WTC11 (cell line): ENCODE measurements at regions not wholly inside any gene's neighbourhood (a gene's known extent, or its start where the extent isn't known, plus 50 kb on each side); places are given as distances from the start of the nearest gene placed in this dataset.

Experiments
- ATAC-seq: fragments of 200-7000 bp; cut with Tn5 transposase; 2 replicates; pipeline ENCODE4 v1.10.0; 2021; ENCODE audit warnings: mild to moderate bottlenecking, moderate library complexity
- CTCF ChIA-PET: fragments of 300-600 bp; sonication (Branson Sonifier 250); formaldehyde crosslinking; loops from one replicate; lab custom pipeline; 2021; ENCODE audit warnings: antibody characterized with exemption; lab: Charles Lee
- POLR2A ChIA-PET: fragments of 350-600 bp; sonication (Branson Sonifier 250); formaldehyde crosslinking; loops from one replicate; lab custom pipeline; 2021; ENCODE audit warnings: antibody characterized with exemption; lab: Charles Lee
- DNase-seq: peaks from one replicate; pipeline ENCODE4 v3.0.0; 2021; ENCODE audit warnings: low spot score
- H3K27ac Mint-ChIP-seq: 2 replicates; pipeline ENCODE4 v1.8.0; 2021; ENCODE audit warnings: mixed read lengths
- H3K27me3 Mint-ChIP-seq: 2 replicates; pipeline ENCODE4 v1.8.0; 2021; ENCODE audit warnings: low read depth, mild to moderate bottlenecking, moderate library complexity, mixed read lengths
- H3K36me3 Mint-ChIP-seq: 2 replicates; pipeline ENCODE4 v1.8.0; 2021; ENCODE audit warnings: mixed read lengths
- H3K4me1 Mint-ChIP-seq: 2 replicates; pipeline ENCODE4 v1.8.0; 2022; ENCODE audit warnings: mixed read lengths
- H3K4me3 Mint-ChIP-seq: 2 replicates; pipeline ENCODE4 v1.8.0; 2021; ENCODE audit warnings: mild to moderate bottlenecking, moderate library complexity, mixed read lengths
- H3K9me3 Mint-ChIP-seq: 2 replicates; pipeline ENCODE4 v1.8.0; 2021; ENCODE audit warnings: mixed read lengths
- ESRRA ChIP-seq: sonication (generic); formaldehyde crosslinking; IDR thresholded peaks from 2 replicates; pipeline ENCODE4 v1.8.1; 2022; ENCODE audit warnings: mild to moderate bottlenecking, missing genetic modification reagents, borderline replicate concordance
- GABPB1 ChIP-seq: sonication (generic); formaldehyde crosslinking; IDR thresholded peaks from 2 replicates; pipeline ENCODE4 v1.8.1; 2023; ENCODE audit warnings: mild to moderate bottlenecking, missing genetic modification reagents
- JUN ChIP-seq: sonication (generic); formaldehyde crosslinking; IDR thresholded peaks from 2 replicates; pipeline ENCODE4 v1.8.0; 2023; ENCODE audit warnings: mild to moderate bottlenecking, missing genetic modification reagents
- KAT7 ChIP-seq: sonication (generic); formaldehyde crosslinking; IDR thresholded peaks from 2 replicates; pipeline ENCODE4 v1.8.1; 2023; ENCODE audit warnings: missing genetic modification reagents, mild to moderate bottlenecking, borderline replicate concordance
- MYBL2 ChIP-seq: sonication (generic); formaldehyde crosslinking; IDR thresholded peaks from 2 replicates; pipeline ENCODE4 v1.8.1; 2023; ENCODE audit warnings: mild to moderate bottlenecking, moderate library complexity, missing genetic modification reagents
- TEAD4 ChIP-seq: sonication (generic); formaldehyde crosslinking; IDR thresholded peaks from 2 replicates; pipeline ENCODE4 v1.8.0; 2022; ENCODE audit warnings: mild to moderate bottlenecking, missing genetic modification reagents
- ZNF232 ChIP-seq: sonication (generic); formaldehyde crosslinking; IDR thresholded peaks from 2 replicates; pipeline ENCODE4 v1.8.0; 2022; ENCODE audit warnings: mild to moderate bottlenecking, missing genetic modification reagents
- ZNF396 ChIP-seq: fragments of 250-450 bp; sonication (Bioruptor Pico); IDR thresholded peaks from 2 replicates; pipeline ENCODE4 v1.8.0; 2021; ENCODE audit warnings: mild to moderate bottlenecking, moderate library complexity, borderline replicate concordance
- TF ChIP-seq, protein P1 (sequence below): fragments of 250-450 bp; sonication (Bioruptor Pico); IDR thresholded peaks from 2 replicates; pipeline ENCODE4 v1.9.0; 2021; ENCODE audit warnings: mild to moderate bottlenecking
- TF ChIP-seq, protein P2 (sequence below): sonication (generic); formaldehyde crosslinking; IDR thresholded peaks from 2 replicates; pipeline ENCODE4 v1.8.1; 2023; ENCODE audit warnings: mild to moderate bottlenecking, missing genetic modification reagents
- TF ChIP-seq, protein P3 (sequence below): sonication (generic); formaldehyde crosslinking; conservative IDR thresholded peaks from 2 replicates; pipeline ENCODE4 v1.8.1; 2023; ENCODE audit warnings: mild to moderate bottlenecking, low read depth, missing genetic modification reagents, moderate library complexity
- TF ChIP-seq, protein P4 (sequence below): sonication (generic); formaldehyde crosslinking; IDR thresholded peaks from 2 replicates; pipeline ENCODE4 v1.8.0; 2023; ENCODE audit warnings: mild to moderate bottlenecking, missing genetic modification reagents

DNA sequence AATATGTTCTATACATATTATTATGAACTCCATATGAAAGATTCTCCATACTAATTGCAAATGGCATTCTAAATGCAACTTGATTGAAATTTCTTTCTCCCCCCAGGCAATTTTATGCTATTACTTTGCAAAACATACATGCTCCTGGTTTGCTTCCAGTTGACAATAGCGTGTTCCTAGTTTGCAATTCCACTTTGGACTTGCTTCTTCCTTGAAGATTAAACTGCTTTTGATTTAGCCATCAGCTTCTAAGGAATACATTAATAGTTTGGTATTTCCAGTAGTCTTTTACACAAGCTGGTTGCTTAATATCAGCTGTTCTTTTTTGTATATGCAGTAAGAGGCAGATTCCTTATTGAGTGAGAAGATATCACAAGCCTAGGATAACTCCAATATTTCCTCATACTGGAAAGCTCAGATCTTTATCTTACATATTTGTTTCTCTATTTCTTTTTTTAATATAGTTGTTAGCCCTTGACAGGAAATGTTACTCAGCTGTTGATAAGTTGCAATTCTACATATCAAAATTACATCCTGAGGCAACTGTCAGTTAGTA, 1941.7 kb upstream of the LRRTM1 start:
- Mint-ChIP-seq H3K27me3 (no peaks in the 10 kb centered on the region), H3K9me3 (peaks cover 30% of the 10 kb centered on the region)
- TF ChIP-seq JUN (CRISPR knock-in tag): no peak
- TF ChIP-seq, all 79 proteins: peak for 0
- H3K27ac Mint-ChIP-seq: no peak overlapping the region
- no peak overlapping the region for H3K4me3 Mint-ChIP-seq
- DNase-seq (no peak), ATAC-seq (no peak)
- POLR2A ChIA-PET: no interaction called here
- peaks cover 8% of the 10 kb centered on the region for H3K36me3 Mint-ChIP-seq
- H3K4me1 Mint-ChIP-seq: peaks cover 17% of the 10 kb centered on the region
- CTCF ChIA-PET: no interaction called here

DNA sequence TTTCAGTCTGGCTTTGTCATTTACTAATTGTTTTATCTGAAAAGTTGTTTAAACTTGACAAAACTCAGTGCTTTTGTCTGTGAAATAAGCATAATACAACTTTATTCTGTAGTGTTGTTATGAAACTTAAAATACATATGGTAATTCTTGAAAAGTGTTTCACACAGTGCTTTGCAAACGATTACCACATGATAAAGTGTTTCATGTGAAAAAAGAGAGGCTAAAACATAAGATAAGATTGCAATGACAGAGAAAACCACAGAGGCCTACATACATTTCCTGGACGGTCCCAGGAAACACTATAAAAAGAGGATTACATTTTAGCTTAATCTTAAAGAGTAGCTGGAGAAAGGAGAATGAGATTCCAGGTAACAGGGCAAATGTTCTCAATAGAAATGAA, 1934.6 kb upstream of the LRRTM1 start:
- H3K27ac Mint-ChIP-seq: no peak overlapping the region
- H3K4me3 Mint-ChIP-seq: no peak overlapping the region
- DNase-seq: no peak
- peaks cover 12% of the 10 kb centered on the region for H3K36me3 Mint-ChIP-seq
- H3K9me3 Mint-ChIP-seq: peaks cover 47% of the 10 kb centered on the region
- ChIA-PET POLR2A (no interaction called here), CTCF (no interaction called here)
- H3K27me3 Mint-ChIP-seq: no peaks in the 10 kb centered on the region
- no peaks in the 10 kb centered on the region for H3K4me1 Mint-ChIP-seq
- TF ChIP-seq KAT7 (CRISPR knock-in tag): no peak
- no peak for TF ChIP-seq GABPB1
- TF ChIP-seq, protein P1, sequence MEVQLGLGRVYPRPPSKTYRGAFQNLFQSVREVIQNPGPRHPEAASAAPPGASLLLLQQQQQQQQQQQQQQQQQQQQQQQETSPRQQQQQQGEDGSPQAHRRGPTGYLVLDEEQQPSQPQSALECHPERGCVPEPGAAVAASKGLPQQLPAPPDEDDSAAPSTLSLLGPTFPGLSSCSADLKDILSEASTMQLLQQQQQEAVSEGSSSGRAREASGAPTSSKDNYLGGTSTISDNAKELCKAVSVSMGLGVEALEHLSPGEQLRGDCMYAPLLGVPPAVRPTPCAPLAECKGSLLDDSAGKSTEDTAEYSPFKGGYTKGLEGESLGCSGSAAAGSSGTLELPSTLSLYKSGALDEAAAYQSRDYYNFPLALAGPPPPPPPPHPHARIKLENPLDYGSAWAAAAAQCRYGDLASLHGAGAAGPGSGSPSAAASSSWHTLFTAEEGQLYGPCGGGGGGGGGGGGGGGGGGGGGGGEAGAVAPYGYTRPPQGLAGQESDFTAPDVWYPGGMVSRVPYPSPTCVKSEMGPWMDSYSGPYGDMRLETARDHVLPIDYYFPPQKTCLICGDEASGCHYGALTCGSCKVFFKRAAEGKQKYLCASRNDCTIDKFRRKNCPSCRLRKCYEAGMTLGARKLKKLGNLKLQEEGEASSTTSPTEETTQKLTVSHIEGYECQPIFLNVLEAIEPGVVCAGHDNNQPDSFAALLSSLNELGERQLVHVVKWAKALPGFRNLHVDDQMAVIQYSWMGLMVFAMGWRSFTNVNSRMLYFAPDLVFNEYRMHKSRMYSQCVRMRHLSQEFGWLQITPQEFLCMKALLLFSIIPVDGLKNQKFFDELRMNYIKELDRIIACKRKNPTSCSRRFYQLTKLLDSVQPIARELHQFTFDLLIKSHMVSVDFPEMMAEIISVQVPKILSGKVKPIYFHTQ (CRISPR knock-in tag): no peak
- no peak for TF ChIP-seq TEAD4 (CRISPR knock-in tag)
- TF ChIP-seq MYBL2 (CRISPR knock-in tag): no peak
- TF ChIP-seq ZNF232: no peak
- TF ChIP-seq, protein P2, sequence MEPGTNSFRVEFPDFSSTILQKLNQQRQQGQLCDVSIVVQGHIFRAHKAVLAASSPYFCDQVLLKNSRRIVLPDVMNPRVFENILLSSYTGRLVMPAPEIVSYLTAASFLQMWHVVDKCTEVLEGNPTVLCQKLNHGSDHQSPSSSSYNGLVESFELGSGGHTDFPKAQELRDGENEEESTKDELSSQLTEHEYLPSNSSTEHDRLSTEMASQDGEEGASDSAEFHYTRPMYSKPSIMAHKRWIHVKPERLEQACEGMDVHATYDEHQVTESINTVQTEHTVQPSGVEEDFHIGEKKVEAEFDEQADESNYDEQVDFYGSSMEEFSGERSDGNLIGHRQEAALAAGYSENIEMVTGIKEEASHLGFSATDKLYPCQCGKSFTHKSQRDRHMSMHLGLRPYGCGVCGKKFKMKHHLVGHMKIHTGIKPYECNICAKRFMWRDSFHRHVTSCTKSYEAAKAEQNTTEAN (CRISPR knock-in tag): no peak
- TF ChIP-seq ZNF396 (CRISPR knock-in tag): no peak
- TF ChIP-seq, protein P3, sequence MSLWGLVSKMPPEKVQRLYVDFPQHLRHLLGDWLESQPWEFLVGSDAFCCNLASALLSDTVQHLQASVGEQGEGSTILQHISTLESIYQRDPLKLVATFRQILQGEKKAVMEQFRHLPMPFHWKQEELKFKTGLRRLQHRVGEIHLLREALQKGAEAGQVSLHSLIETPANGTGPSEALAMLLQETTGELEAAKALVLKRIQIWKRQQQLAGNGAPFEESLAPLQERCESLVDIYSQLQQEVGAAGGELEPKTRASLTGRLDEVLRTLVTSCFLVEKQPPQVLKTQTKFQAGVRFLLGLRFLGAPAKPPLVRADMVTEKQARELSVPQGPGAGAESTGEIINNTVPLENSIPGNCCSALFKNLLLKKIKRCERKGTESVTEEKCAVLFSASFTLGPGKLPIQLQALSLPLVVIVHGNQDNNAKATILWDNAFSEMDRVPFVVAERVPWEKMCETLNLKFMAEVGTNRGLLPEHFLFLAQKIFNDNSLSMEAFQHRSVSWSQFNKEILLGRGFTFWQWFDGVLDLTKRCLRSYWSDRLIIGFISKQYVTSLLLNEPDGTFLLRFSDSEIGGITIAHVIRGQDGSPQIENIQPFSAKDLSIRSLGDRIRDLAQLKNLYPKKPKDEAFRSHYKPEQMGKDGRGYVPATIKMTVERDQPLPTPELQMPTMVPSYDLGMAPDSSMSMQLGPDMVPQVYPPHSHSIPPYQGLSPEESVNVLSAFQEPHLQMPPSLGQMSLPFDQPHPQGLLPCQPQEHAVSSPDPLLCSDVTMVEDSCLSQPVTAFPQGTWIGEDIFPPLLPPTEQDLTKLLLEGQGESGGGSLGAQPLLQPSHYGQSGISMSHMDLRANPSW (CRISPR knock-in tag): no peak
- no peak for TF ChIP-seq JUN (CRISPR knock-in tag)
- no peak for ATAC-seq

DNA sequence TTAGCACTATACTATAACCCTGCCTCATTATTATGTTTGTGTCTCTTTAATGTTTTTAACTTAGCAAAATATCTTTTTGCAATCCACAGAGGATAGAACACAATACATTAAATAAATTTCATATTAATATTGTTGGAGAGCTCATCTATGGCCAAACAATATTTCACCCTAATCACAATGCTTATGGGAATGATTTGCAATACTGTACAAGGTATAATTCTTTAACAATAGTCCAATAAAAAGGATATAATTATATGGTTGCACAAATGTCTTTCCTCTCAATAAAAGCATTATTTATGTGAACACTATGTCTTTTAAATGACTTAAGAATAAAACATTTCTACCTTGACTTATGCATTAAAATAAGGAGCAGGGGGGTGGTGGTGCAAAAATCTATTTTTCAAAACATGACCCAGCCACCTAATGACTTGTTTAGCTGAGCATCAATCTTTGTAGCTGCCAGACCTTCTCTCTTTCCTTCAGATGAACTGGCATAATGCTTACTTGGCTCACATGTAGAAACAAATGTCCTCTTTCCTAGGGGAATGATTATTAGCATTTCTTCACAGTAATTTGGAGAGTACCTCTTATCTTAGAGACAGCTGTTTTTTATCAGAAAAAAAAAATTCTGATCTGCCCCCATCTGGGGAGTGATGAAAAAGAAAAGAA, 1933.6 kb upstream of the LRRTM1 start:
- peaks cover 9% of the 10 kb centered on the region for H3K36me3 Mint-ChIP-seq
- H3K4me3 Mint-ChIP-seq: no peak overlapping the region
- no peaks in the 10 kb centered on the region for H3K27me3 Mint-ChIP-seq
- ChIA-PET POLR2A (no interaction called here), CTCF (interaction anchor here (0.6 kb wide), 1 partner anchor 443 kb away, joined by 3 read pairs; no protein-coding TSS in a partner anchor)
- no peak for DNase-seq
- H3K27ac Mint-ChIP-seq: no peak overlapping the region
- peaks cover 39% of the 10 kb centered on the region for H3K9me3 Mint-ChIP-seq
- ATAC-seq: no peak
- no peaks in the 10 kb centered on the region for H3K4me1 Mint-ChIP-seq
- TF ChIP-seq, protein P4, sequence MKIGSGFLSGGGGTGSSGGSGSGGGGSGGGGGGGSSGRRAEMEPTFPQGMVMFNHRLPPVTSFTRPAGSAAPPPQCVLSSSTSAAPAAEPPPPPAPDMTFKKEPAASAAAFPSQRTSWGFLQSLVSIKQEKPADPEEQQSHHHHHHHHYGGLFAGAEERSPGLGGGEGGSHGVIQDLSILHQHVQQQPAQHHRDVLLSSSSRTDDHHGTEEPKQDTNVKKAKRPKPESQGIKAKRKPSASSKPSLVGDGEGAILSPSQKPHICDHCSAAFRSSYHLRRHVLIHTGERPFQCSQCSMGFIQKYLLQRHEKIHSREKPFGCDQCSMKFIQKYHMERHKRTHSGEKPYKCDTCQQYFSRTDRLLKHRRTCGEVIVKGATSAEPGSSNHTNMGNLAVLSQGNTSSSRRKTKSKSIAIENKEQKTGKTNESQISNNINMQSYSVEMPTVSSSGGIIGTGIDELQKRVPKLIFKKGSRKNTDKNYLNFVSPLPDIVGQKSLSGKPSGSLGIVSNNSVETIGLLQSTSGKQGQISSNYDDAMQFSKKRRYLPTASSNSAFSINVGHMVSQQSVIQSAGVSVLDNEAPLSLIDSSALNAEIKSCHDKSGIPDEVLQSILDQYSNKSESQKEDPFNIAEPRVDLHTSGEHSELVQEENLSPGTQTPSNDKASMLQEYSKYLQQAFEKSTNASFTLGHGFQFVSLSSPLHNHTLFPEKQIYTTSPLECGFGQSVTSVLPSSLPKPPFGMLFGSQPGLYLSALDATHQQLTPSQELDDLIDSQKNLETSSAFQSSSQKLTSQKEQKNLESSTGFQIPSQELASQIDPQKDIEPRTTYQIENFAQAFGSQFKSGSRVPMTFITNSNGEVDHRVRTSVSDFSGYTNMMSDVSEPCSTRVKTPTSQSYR (CRISPR knock-in tag): no peak
- no peak for TF ChIP-seq ESRRA
- TF ChIP-seq, all 79 proteins: peak for 0
